Skin epidermis (tissue), 12 donors: ENCODE measurements at regions not wholly inside any gene's neighbourhood (a gene's known extent, or its start where the extent isn't known, plus 50 kb on each side); places are given as distances from the start of the nearest gene placed in this dataset.

Experiments used
- H3K27ac ChIP-seq, 21 experiments: fragments of 200-600 bp; sonication (generic) in 11 of 21; one replicate each; pipeline ENCODE4 v1.5.0; 2020; ENCODE audit warnings: mild to moderate bottlenecking in 3 of 21, inconsistent platforms in 2 of 21, moderate library complexity in 2 of 21
- H3K4me3 ChIP-seq, 7 experiments: fragments of 200-600 bp; sonication (generic) in 2 of 7; one replicate each; pipeline ENCODE4 v1.5.0; 2020; ENCODE audit warnings: inconsistent platforms in 2 of 7, mild to moderate bottlenecking in 2 of 7, moderate library complexity in 1 of 7

DNA sequence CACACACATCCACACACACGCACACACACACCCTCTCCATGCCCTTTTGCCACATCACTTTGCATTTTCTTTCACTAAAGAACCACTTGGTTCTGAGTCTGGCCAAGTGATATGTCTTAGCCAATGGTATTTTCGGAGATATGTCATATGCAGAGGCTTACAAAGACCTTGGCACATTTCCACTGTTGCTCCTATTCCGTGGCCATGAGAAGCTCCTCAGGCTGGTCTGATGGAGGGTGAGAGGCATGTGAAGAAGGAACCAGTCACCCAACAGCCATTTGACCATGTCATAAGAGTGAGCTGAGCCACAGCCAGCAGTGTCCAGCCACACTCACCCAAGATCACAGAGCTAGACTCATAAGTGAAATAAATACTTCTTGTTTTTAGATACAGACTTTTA is 212.6 kb upstream of the NAV2 start:
- H3K4me3 ChIP-seq: no peak overlapping the region
- H3K27ac ChIP-seq: no peak overlapping the region

DNA sequence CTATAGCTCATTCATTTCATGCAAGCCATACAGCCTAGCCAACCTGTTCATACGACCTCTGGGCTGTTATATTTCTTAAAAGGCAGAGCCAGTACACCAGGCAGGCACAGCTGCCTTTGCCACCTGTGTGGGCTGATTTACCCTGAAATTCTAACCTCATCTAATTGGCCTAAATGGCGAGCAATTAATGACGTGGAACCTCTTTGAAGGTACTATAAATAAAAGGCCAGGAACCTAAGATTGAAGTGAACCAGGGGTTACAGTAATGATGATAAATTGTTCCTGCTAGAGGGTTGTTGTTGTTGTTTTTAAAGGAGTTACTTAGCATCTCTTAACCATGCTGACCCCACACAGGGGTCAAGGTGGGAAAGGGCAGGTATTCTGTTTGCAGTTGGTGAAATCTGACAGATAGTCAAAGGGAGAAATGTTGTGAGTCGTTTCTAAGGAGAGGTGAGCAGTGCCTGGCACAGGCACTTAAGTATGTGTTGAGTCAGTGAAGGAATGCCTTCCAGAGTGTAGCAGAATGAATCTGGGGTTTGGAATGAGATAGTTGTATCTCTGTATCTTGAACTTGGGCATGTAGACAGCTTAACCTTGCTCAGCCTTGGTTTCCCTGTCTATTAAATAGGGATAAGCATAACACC is 213.5 kb upstream of the NAV2 start:
- no peak overlapping the region for H3K27ac ChIP-seq
- H3K4me3 ChIP-seq: no peak overlapping the region

DNA sequence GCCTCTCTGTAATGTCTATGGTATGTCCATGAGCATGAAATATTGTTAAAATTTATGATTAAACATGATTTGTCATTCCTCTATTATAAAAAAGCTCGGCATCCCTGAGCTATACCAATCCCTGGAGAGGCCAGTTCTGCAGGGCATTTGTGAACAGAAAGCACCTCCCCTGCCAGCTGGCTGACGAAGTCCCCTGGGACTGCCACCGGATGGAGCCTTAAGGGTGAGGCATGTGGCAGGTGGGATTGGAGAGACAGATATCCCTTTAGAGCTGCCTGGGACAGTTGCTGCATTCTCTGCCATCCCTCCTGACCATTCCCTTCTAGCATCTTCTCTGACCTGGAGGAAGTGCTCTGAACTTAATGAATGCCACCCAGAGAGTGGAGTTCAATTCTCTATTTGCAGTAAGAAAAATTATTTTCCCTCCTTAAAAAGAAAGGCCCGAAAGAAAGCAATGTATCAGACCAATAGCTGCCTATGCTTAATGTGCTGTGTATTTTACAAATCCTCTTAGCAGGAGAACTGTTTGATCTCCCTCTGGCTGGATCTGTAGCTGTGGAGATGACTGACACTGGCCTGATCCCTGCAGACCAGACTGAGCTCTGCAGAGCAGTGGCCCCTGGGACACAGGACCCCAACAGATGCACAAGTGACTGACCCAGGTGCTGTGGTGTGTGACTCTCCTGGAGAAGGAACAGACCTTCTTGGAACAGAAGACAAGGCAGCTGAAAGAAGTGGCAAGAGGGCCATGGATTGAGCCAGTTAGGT is 219.0 kb upstream of the NAV2 start:
- no peak overlapping the region for H3K27ac ChIP-seq
- no peak overlapping the region for H3K4me3 ChIP-seq

GRCh38 chr11:19482319-19483100 is 230.1 kb upstream of the NAV2 start:
- Histone ChIP-seq H3K27ac (no peak overlapping the region), H3K4me3 (no peak overlapping the region)

GRCh38 chr11:19480540-19480939 is 232.1 kb upstream of the NAV2 start:
- H3K27ac ChIP-seq: no peak overlapping the region
- H3K4me3 ChIP-seq: no peak overlapping the region

- H3K27ac ChIP-seq: no peak overlapping the region
- H3K4me3 ChIP-seq: no peak overlapping the region
Measured at GRCh38 chr11:19478891-19479290, 233.7 kb upstream of the NAV2 start.

- Histone ChIP-seq H3K4me3 (no peak overlapping the region), H3K27ac (no peak overlapping the region)
Measured at GRCh38 chr11:19474954-19475721, 234.4 kb upstream of the E2F8 start.

- H3K27ac ChIP-seq: no peak overlapping the region
Measured at GRCh38 chr11:19474211-19474610, 233.5 kb upstream of the E2F8 start.

DNA sequence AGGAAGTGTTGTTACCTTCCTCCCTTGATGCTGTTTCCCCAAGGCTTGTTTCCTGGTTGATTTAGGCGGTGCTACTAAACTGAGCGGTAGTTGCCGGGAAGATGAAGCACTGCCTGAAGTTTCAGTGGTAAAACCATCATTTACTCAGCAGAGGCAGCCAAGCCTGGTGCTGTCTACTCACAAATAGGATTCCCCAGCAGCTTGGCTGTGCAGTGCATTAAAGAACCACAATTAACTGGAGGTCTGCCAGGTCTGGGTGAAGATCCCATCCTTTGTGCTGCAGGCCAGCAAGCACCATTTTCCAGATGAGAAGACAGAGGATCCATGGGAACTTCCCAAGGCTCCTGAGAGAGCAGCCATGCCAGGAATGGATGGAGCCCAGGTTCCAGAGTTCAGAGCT is 231.9 kb upstream of the E2F8 start:
- no peak overlapping the region for H3K27ac ChIP-seq
- H3K4me3 ChIP-seq: no peak overlapping the region

More at GRCh38 chr11:19474211-19474610, 233.5 kb upstream of the E2F8 start:
- no peak overlapping the region for H3K4me3 ChIP-seq

DNA sequence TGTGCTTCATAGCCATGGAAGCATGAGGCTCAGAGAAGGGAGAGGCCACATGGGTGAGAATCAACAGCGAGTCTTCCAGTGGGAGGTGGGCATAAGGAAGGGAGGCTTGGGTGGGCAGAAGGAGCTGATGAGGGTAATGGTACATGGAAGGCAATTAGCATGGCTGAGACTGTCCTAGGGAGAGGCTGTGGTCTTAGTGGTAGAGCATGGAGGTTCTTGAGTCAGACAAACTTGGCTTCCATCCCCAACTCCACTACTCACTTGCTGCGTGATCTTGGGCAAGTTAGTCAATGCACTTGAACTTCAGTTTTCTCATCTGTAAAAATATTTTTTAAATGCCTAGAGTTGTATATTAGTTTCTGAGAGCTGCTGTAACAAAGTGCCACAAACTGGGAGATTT is 227.2 kb upstream of the E2F8 start:
- Histone ChIP-seq H3K4me3 (no peak overlapping the region), H3K27ac (no peak overlapping the region)

- Histone ChIP-seq H3K4me3 (no peak overlapping the region), H3K27ac (no peak overlapping the region)
Measured at GRCh38 chr11:19466314-19466713, 225.6 kb upstream of the E2F8 start.

GRCh38 chr11:19463976-19464375 is 223.2 kb upstream of the E2F8 start:
- H3K27ac ChIP-seq: no peak overlapping the region
- H3K4me3 ChIP-seq: no peak overlapping the region

- Histone ChIP-seq H3K27ac (no peak overlapping the region), H3K4me3 (no peak overlapping the region)
Measured at GRCh38 chr11:19460718-19461405, 220.1 kb upstream of the E2F8 start.

DNA sequence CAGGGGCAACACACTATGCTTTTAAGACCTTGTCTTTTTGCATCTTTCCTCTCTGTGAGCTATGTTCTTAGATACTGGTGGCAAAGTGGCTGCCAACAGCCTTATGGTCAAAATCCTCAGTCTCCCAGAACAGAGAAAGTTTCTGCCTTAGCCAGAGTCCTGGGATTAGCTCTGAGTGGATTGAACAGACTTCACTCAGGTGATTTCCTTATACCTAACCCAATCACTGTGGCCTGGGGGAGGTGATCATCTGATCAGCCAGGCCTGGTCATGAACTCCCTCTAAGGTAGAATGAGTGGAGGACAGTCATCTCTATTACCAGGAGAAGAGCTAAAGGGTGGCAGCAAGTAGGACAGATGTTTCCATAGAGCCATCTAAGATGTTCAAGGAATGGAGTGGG is 218.5 kb upstream of the E2F8 start:
- H3K4me3 ChIP-seq: no peak overlapping the region
- H3K27ac ChIP-seq: no peak overlapping the region

DNA sequence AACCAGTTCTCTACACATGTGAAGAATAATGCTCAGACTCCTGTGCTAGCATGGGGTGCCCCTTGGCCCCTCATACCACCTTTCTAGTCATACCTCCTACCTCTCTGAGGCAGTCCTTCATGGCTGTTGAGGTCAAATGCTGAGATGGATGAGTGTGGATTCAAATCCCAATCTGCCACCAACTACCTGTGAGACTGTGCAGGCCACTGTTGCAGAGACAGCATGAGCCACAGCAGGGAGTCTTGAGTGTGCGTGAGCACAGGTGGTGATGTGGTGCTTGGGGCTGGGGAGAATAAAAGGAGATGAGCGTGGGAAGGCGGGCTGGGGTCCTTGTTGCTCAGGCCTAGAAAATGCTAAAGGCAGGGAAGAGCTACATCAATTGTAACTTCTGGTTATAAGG is 218.0 kb upstream of the E2F8 start:
- Histone ChIP-seq H3K27ac (no peak overlapping the region), H3K4me3 (no peak overlapping the region)

DNA sequence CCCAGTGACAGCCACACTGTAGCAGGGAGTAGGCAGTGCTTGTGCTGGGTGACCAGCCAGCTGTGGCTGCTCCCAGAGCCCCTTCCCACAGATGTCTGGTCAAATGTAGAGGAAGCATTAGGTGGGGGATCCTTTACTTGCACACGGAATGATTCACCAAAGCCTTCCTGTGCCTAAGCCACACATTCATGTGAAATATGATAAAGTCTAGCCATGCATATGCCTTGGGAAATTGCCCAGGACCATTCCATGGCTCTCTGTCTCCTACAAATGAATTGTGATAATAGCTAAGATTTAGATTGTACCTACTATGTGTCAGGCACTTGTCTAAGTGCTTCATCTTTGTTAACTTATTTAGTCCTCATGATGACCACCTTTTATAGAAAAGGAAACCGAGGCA is 217.5 kb upstream of the E2F8 start:
- Histone ChIP-seq H3K4me3 (no peak overlapping the region), H3K27ac (no peak overlapping the region)

DNA sequence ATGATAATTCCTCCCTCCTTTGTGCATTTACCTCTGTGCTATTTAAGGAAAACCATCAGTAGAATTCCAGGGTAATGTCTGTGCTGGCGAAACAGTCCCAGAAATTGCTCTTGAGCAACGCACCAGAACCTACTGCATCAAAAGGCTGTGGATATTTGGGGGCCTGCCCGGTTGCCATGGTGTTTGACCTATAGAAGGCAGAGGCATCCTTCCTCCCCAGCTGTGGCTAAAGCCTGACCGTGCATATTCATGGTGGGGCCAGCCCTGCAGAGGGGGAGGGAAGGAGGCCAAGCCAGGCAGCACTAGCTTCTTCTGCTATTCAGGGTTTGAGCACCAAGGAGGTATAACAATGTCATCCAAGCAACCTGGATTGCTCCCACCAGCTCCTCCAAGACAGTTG is 215.0 kb upstream of the E2F8 start:
- no peak overlapping the region for H3K4me3 ChIP-seq
- H3K27ac ChIP-seq: no peak overlapping the region

DNA sequence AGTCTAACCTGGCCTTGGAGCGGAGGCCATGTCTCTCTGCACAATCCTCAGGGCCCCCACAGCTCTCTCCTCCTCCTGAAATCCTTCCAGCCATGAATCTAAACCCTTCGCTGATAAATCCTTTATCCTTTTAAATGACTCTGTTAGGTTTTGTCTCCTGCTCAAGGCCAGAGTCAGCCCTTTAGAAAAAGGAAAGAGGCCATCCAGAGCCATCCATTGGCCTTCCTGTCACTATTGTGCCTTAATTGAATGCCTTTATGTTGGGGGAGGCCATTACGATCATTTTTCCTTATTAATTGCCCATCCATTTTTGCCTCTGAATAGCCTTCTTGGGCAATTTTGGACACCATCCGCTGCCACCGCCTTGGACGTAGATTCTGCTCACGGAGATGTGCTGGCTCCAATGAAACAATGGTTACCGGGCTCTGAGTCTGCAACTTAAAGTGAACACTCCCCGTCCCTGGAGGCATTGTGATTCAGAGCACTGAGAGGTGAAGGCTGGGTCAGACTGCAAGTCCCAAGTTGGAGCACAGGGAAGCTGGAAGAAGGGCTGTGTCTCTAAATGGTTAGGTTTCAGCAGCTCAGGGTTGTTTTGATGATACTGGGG is 213.0 kb upstream of the E2F8 start:
- no peak overlapping the region for H3K27ac ChIP-seq

GRCh38 chr11:19451609-19452008 is 210.9 kb upstream of the E2F8 start:
- H3K27ac ChIP-seq: no peak overlapping the region

More for the DNA sequence above, 213.0 kb upstream of the E2F8 start:
- no peak overlapping the region for H3K4me3 ChIP-seq

More at GRCh38 chr11:19451609-19452008, 210.9 kb upstream of the E2F8 start:
- no peak overlapping the region for H3K4me3 ChIP-seq
